ENCODE measurements at regions not wholly inside any gene's neighbourhood (a gene's known extent, or its start where the extent isn't known, plus 50 kb on each side); places are given as distances from the start of the nearest gene placed in this dataset.
"Not testable (repeated sequence)": the region's sequence is repeated elsewhere in the genome, so short reads cannot be mapped to it uniquely, and the experiment has no call there.

GRCh38 chr4:17238633-17239032 lies 273.3 kb downstream of the QDPR start:
- Histone ChIP-seq H3K4me1 (ENCODE audit: insufficient read depth, low read length) (no peaks in the 10 kb centered on the region), H3K4me3 (ENCODE audit: low read depth in 1 of 2, low read length in 2 of 2) (no peak overlapping the region), H3K27me3 (ENCODE audit: control insufficient read depth in 1 of 2, insufficient read depth in 2 of 2, low read length in 2 of 2) (no peaks in the 10 kb centered on the region), H3K27ac (ENCODE audit: low read depth, low read length) (no peak overlapping the region), H3K9ac (ENCODE audit: low read length) (no peak overlapping the region), H3K36me3 (ENCODE audit: insufficient read depth, low read length) (no peaks in the 10 kb centered on the region), H3K9me3 (ENCODE audit: low read length) (no peaks in the 10 kb centered on the region)

GRCh38 chr4:17236686-17237085 lies 275.2 kb downstream of the QDPR start:
- Histone ChIP-seq H3K27ac (ENCODE audit: low read depth, low read length) (no peak overlapping the region), H3K9me3 (ENCODE audit: low read length) (no peaks in the 10 kb centered on the region), H3K9ac (ENCODE audit: low read length) (no peak overlapping the region), H3K27me3 (ENCODE audit: control insufficient read depth in 1 of 2, insufficient read depth in 2 of 2, low read length in 2 of 2) (no peaks in the 10 kb centered on the region), H3K4me3 (ENCODE audit: low read depth in 1 of 2, low read length in 2 of 2) (no peak overlapping the region), H3K36me3 (ENCODE audit: insufficient read depth, low read length) (no peaks in the 10 kb centered on the region), H3K4me1 (ENCODE audit: insufficient read depth, low read length) (peaks cover 7% of the 10 kb centered on the region)

- Histone ChIP-seq H3K36me3 (ENCODE audit: insufficient read depth, low read length) (no peaks in the 10 kb centered on the region), H3K9ac (ENCODE audit: low read length) (no peak overlapping the region), H3K27ac (ENCODE audit: low read depth, low read length) (no peak overlapping the region), H3K4me3 (ENCODE audit: low read depth in 1 of 2, low read length in 2 of 2) (no peak overlapping the region), H3K27me3 (ENCODE audit: control insufficient read depth in 1 of 2, insufficient read depth in 2 of 2, low read length in 2 of 2) (no peaks in the 10 kb centered on the region), H3K4me1 (ENCODE audit: insufficient read depth, low read length) (peaks cover 7% of the 10 kb centered on the region), H3K9me3 (ENCODE audit: low read length) (no peaks in the 10 kb centered on the region)
Observed at GRCh38 chr4:17234678-17235077, 277.2 kb downstream of the QDPR start.

GRCh38 chr4:17232566-17233253 lies 279.2 kb downstream of the QDPR start:
- no peak overlapping the region for H3K27ac ChIP-seq (ENCODE audit: low read depth, low read length)
- peaks cover 7% of the 10 kb centered on the region for H3K4me1 ChIP-seq (ENCODE audit: insufficient read depth, low read length)
- H3K4me3 ChIP-seq (ENCODE audit: low read depth in 1 of 2, low read length in 2 of 2): no peak overlapping the region
- no peak overlapping the region for H3K9ac ChIP-seq (ENCODE audit: low read length)
- no peaks in the 10 kb centered on the region for H3K27me3 ChIP-seq (ENCODE audit: control insufficient read depth in 1 of 2, insufficient read depth in 2 of 2, low read length in 2 of 2)
- no peaks in the 10 kb centered on the region for H3K36me3 ChIP-seq (ENCODE audit: insufficient read depth, low read length)
- no peaks in the 10 kb centered on the region for H3K9me3 ChIP-seq (ENCODE audit: low read length)

- H3K4me1 ChIP-seq (ENCODE audit: insufficient read depth, low read length): not testable (repeated sequence)
Observed at GRCh38 chr4:17231880-17232475, 279.9 kb downstream of the QDPR start.

GRCh38 chr4:17230727-17231126 lies 281.2 kb downstream of the QDPR start:
- Histone ChIP-seq H3K27ac (ENCODE audit: low read depth, low read length) (no peak overlapping the region), H3K27me3 (ENCODE audit: control insufficient read depth in 1 of 2, insufficient read depth in 2 of 2, low read length in 2 of 2) (no peaks in the 10 kb centered on the region), H3K36me3 (ENCODE audit: insufficient read depth, low read length) (no peaks in the 10 kb centered on the region), H3K4me3 (ENCODE audit: low read depth in 1 of 2, low read length in 2 of 2) (no peak overlapping the region), H3K9ac (ENCODE audit: low read length) (no peak overlapping the region), H3K9me3 (ENCODE audit: low read length) (no peaks in the 10 kb centered on the region), H3K4me1 (ENCODE audit: insufficient read depth, low read length) (peaks cover 7% of the 10 kb centered on the region)

More at GRCh38 chr4:17231880-17232475, 279.9 kb downstream of the QDPR start:
- not testable (repeated sequence) for H3K27ac ChIP-seq (ENCODE audit: low read depth, low read length); H3K27me3 ChIP-seq (ENCODE audit: control insufficient read depth in 1 of 2, insufficient read depth in 2 of 2, low read length in 2 of 2); H3K4me3 ChIP-seq (ENCODE audit: low read depth in 1 of 2, low read length in 2 of 2); H3K36me3 ChIP-seq (ENCODE audit: insufficient read depth, low read length); H3K9ac ChIP-seq (ENCODE audit: low read length); H3K9me3 ChIP-seq (ENCODE audit: low read length)

- Histone ChIP-seq H3K4me1 (ENCODE audit: insufficient read depth, low read length) (no peaks in the 10 kb centered on the region), H3K27ac (ENCODE audit: low read depth, low read length) (no peak overlapping the region), H3K36me3 (ENCODE audit: insufficient read depth, low read length) (no peaks in the 10 kb centered on the region), H3K27me3 (ENCODE audit: control insufficient read depth in 1 of 2, insufficient read depth in 2 of 2, low read length in 2 of 2) (no peaks in the 10 kb centered on the region), H3K9ac (ENCODE audit: low read length) (no peak overlapping the region), H3K9me3 (ENCODE audit: low read length) (no peaks in the 10 kb centered on the region), H3K4me3 (ENCODE audit: low read depth in 1 of 2, low read length in 2 of 2) (no peak overlapping the region)
Observed at GRCh38 chr4:17220816-17221215, 291.1 kb downstream of the QDPR start.

GRCh38 chr4:17218786-17219185 lies 293.1 kb downstream of the QDPR start:
- no peak overlapping the region for H3K4me3 ChIP-seq (ENCODE audit: low read depth in 1 of 2, low read length in 2 of 2)

GRCh38 chr4:17206829-17207801 lies 304.8 kb downstream of the QDPR start:
- H3K4me1 ChIP-seq (ENCODE audit: insufficient read depth, low read length): peaks cover 8% of the 10 kb centered on the region
- H3K4me3 ChIP-seq (ENCODE audit: low read depth in 1 of 2, low read length in 2 of 2): no peak overlapping the region
- no peaks in the 10 kb centered on the region for H3K36me3 ChIP-seq (ENCODE audit: insufficient read depth, low read length)
- no peaks in the 10 kb centered on the region for H3K9me3 ChIP-seq (ENCODE audit: low read length)
- no peak overlapping the region for H3K27ac ChIP-seq (ENCODE audit: low read depth, low read length)
- H3K27me3 ChIP-seq (ENCODE audit: control insufficient read depth in 1 of 2, insufficient read depth in 2 of 2, low read length in 2 of 2): no peaks in the 10 kb centered on the region
- H3K9ac ChIP-seq (ENCODE audit: low read length): no peak overlapping the region

More at GRCh38 chr4:17218786-17219185, 293.1 kb downstream of the QDPR start:
- Histone ChIP-seq H3K9ac (ENCODE audit: low read length) (no peak overlapping the region), H3K27ac (ENCODE audit: low read depth, low read length) (no peak overlapping the region), H3K27me3 (ENCODE audit: control insufficient read depth in 1 of 2, insufficient read depth in 2 of 2, low read length in 2 of 2) (no peaks in the 10 kb centered on the region), H3K36me3 (ENCODE audit: insufficient read depth, low read length) (no peaks in the 10 kb centered on the region), H3K4me1 (ENCODE audit: insufficient read depth, low read length) (no peaks in the 10 kb centered on the region), H3K9me3 (ENCODE audit: low read length) (no peaks in the 10 kb centered on the region)

GRCh38 chr4:17204908-17205307 lies 306.5 kb upstream of the LDB2 start:
- no peak overlapping the region for H3K27ac ChIP-seq (ENCODE audit: low read depth, low read length)
- H3K27me3 ChIP-seq (ENCODE audit: control insufficient read depth in 1 of 2, insufficient read depth in 2 of 2, low read length in 2 of 2): no peaks in the 10 kb centered on the region
- no peak overlapping the region for H3K4me3 ChIP-seq (ENCODE audit: low read depth in 1 of 2, low read length in 2 of 2)
- H3K36me3 ChIP-seq (ENCODE audit: insufficient read depth, low read length): no peaks in the 10 kb centered on the region
- no peak overlapping the region for H3K9ac ChIP-seq (ENCODE audit: low read length)
- no peaks in the 10 kb centered on the region for H3K9me3 ChIP-seq (ENCODE audit: low read length)
- peaks cover 8% of the 10 kb centered on the region for H3K4me1 ChIP-seq (ENCODE audit: insufficient read depth, low read length)

- Histone ChIP-seq H3K9me3 (ENCODE audit: low read length) (no peaks in the 10 kb centered on the region), H3K4me1 (ENCODE audit: insufficient read depth, low read length) (peaks cover 8% of the 10 kb centered on the region)
Observed at GRCh38 chr4:17203797-17204196, 305.4 kb upstream of the LDB2 start.

More at GRCh38 chr4:17203797-17204196, 305.4 kb upstream of the LDB2 start:
- Histone ChIP-seq H3K9ac (ENCODE audit: low read length) (no peak overlapping the region), H3K27ac (ENCODE audit: low read depth, low read length) (no peak overlapping the region), H3K4me3 (ENCODE audit: low read depth in 1 of 2, low read length in 2 of 2) (no peak overlapping the region), H3K36me3 (ENCODE audit: insufficient read depth, low read length) (no peaks in the 10 kb centered on the region), H3K27me3 (ENCODE audit: control insufficient read depth in 1 of 2, insufficient read depth in 2 of 2, low read length in 2 of 2) (no peaks in the 10 kb centered on the region)
